ENCODE measurements at regions not wholly inside any gene's neighbourhood (a gene's known extent, or its start where the extent isn't known, plus 50 kb on each side); places are given as distances from the start of the nearest gene placed in this dataset.

DNA sequence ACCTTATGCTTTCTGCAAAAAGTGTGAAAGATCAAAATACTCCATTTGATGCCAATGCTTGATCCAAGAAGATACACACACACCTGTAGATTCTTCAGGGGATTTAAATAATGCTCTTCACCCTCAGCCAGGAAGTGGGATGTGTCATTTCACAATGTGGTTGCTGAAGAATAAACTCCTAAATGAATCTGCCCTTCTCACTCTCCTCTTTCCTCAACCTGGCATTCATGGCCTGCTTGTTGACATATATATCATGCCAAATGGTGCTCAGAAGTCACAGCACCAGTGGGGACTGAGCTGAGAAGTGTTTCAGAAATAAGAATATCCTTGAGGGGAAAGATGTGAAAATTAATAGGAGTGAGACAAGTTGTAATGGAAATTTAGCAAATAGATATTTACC lies 146.6 kb upstream of the ARHGEF26 start:
- Histone ChIP-seq H3K27me3 (replicated peaks; ENCODE audit: insufficient read depth, low read depth, low read length, poor library complexity) (peaks cover 9% of the 10 kb centered on the region), H3K9me3 (ENCODE audit: low read depth, low read length, poor library complexity, severe bottlenecking) (no peaks in the 10 kb centered on the region), H3K4me1 (ENCODE audit: insufficient read depth, low read length, poor library complexity, severe bottlenecking) (peaks cover 35% of the 10 kb centered on the region), H3K4me3 (ENCODE audit: low read depth, low read length, poor library complexity, severe bottlenecking) (no peak overlapping the region), H3K36me3 (ENCODE audit: insufficient read depth, low read length, poor library complexity, severe bottlenecking) (no peaks in the 10 kb centered on the region), H3K27ac (ENCODE audit: low read depth, low read length, poor library complexity, severe bottlenecking) (no peak overlapping the region)
- DNase-seq (ENCODE audit: low spot score) = no peak
- no TSS peak for BruUV-seq (replicated peaks)
- CTCF ChIA-PET = no interaction called here
- TF ChIP-seq, protein P1, sequence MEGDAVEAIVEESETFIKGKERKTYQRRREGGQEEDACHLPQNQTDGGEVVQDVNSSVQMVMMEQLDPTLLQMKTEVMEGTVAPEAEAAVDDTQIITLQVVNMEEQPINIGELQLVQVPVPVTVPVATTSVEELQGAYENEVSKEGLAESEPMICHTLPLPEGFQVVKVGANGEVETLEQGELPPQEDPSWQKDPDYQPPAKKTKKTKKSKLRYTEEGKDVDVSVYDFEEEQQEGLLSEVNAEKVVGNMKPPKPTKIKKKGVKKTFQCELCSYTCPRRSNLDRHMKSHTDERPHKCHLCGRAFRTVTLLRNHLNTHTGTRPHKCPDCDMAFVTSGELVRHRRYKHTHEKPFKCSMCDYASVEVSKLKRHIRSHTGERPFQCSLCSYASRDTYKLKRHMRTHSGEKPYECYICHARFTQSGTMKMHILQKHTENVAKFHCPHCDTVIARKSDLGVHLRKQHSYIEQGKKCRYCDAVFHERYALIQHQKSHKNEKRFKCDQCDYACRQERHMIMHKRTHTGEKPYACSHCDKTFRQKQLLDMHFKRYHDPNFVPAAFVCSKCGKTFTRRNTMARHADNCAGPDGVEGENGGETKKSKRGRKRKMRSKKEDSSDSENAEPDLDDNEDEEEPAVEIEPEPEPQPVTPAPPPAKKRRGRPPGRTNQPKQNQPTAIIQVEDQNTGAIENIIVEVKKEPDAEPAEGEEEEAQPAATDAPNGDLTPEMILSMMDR (conservative IDR thresholded peaks at IDR 0.05; ENCODE audit: low read depth, low read length) = no peak
- TF ChIP-seq EZH2 (IDR thresholded peaks at IDR 0.05; ENCODE audit: borderline replicate concordance, low read depth, low read length, poor library complexity, severe bottlenecking) = no peak
- POLR2A ChIA-PET (ENCODE audit: low non-redundant PET) = no interaction called here
- intact Hi-C loops (cut with micrococcal nuclease; ENCODE audit: unreplicated experiment) = loop anchor here (5.0 kb wide), 2 partner anchors 382 to 947 kb away; no protein-coding TSS in a partner anchor

DNA sequence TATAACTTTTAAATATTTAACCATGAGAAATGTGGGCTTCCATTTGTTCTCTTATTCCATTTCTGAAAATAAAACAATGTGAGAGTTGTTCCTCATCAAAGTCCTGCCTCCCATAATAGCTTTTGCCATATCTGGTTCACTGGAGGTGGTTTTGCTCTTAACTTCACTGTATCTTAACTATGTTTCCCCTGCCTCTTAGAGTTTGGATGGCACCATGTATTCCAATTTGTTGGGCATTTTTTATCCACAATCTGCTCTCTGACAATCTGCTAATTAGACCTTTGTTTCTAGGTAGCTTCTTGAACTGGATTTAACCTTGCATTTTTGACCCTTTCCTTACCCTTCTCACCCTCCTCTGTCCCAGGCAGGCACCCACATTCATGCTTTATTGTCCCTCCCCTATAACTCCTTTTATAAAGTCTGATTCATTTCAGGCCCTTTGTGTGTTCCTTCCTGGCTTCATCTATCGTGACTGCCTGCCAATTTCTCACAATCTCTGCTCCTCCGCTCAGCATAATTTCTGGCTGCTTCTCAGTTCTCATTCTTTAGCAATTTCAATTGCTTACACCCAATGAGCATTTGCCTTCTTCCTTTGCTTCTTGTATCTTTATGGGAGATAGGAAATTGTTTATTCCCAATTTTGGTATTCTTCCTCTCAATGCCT lies 144.2 kb upstream of the ARHGEF26 start:
- CTCF ChIA-PET = no interaction called here
- H3K27me3 ChIP-seq (replicated peaks; ENCODE audit: insufficient read depth, low read depth, low read length, poor library complexity) = peaks cover 3% of the 10 kb centered on the region
- DNase-seq (ENCODE audit: low spot score) = peak; percentile 66
- intact Hi-C loops (cut with micrococcal nuclease; ENCODE audit: unreplicated experiment) = no loop called here
- no TSS peak for BruUV-seq (replicated peaks)
- H3K4me3 ChIP-seq (ENCODE audit: low read depth, low read length, poor library complexity, severe bottlenecking) = no peak overlapping the region
- H3K9me3 ChIP-seq (ENCODE audit: low read depth, low read length, poor library complexity, severe bottlenecking) = no peaks in the 10 kb centered on the region
- H3K4me1 ChIP-seq (ENCODE audit: insufficient read depth, low read length, poor library complexity, severe bottlenecking) = peaks cover 15% of the 10 kb centered on the region
- POLR2A ChIA-PET (ENCODE audit: low non-redundant PET) = no interaction called here
- H3K36me3 ChIP-seq (ENCODE audit: insufficient read depth, low read length, poor library complexity, severe bottlenecking) = no peaks in the 10 kb centered on the region
- H3K27ac ChIP-seq (ENCODE audit: low read depth, low read length, poor library complexity, severe bottlenecking) = no peak overlapping the region
- TF ChIP-seq, protein P1 (conservative IDR thresholded peaks at IDR 0.05; ENCODE audit: low read depth, low read length) = no peak
- no peak for TF ChIP-seq EZH2 (IDR thresholded peaks at IDR 0.05; ENCODE audit: borderline replicate concordance, low read depth, low read length, poor library complexity, severe bottlenecking)

DNA sequence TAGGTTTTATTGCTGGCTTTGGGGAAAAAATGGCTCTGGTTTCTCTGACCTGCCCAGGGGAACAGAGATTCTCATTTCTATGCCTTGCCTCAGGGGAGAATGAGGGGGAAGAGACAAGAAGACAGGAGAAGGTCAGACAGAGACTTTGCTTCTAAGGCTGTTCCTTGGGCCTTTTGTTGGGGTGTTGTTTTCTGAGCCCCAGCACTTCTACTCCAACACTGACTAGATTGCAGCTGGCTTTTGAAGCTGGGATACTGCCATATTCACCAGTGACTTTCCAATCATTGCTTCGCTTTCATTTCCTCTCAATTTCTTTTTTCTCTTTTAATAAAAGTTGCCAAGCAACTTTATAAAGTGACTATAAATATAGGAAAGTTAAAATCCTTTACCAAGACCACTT lies 143.2 kb upstream of the ARHGEF26 start:
- no TSS peak for BruUV-seq (replicated peaks)
- Histone ChIP-seq H3K4me3 (ENCODE audit: low read depth, low read length, poor library complexity, severe bottlenecking) (no peak overlapping the region), H3K9me3 (ENCODE audit: low read depth, low read length, poor library complexity, severe bottlenecking) (no peaks in the 10 kb centered on the region), H3K27ac (ENCODE audit: low read depth, low read length, poor library complexity, severe bottlenecking) (no peak overlapping the region), H3K36me3 (ENCODE audit: insufficient read depth, low read length, poor library complexity, severe bottlenecking) (no peaks in the 10 kb centered on the region), H3K27me3 (replicated peaks; ENCODE audit: insufficient read depth, low read depth, low read length, poor library complexity) (no peaks in the 10 kb centered on the region), H3K4me1 (ENCODE audit: insufficient read depth, low read length, poor library complexity, severe bottlenecking) (peaks cover 15% of the 10 kb centered on the region)
- TF ChIP-seq EZH2 (IDR thresholded peaks at IDR 0.05; ENCODE audit: borderline replicate concordance, low read depth, low read length, poor library complexity, severe bottlenecking) = no peak
- TF ChIP-seq, protein P1 (conservative IDR thresholded peaks at IDR 0.05; ENCODE audit: low read depth, low read length) = no peak
- DNase-seq (ENCODE audit: low spot score) = no peak
- intact Hi-C loops (cut with micrococcal nuclease; ENCODE audit: unreplicated experiment) = no loop called here
- CTCF ChIA-PET = no interaction called here
- POLR2A ChIA-PET (ENCODE audit: low non-redundant PET) = no interaction called here
